HFF-Myc (cell line): ENCODE measurements at regions not wholly inside any gene's neighbourhood (a gene's known extent, or its start where the extent isn't known, plus 50 kb on each side); places are given as distances from the start of the nearest gene placed in this dataset.

Source experiments
- DNase-seq: peaks from one replicate; pipeline ENCODE4 v3.0.0-alpha.2; 2011; ENCODE audit warnings: low read depth; ENCODE audit errors: extremely low read depth
- H3K4me3 ChIP-seq: replicated peaks from 2 replicates; pipeline ENCODE4 v1.5.1; 2011; ENCODE audit warnings: low read depth, mild to moderate bottlenecking, control low read depth, low read length
- CTCF ChIP-seq: IDR thresholded peaks from 2 replicates; pipeline ENCODE4 v1.5.1; 2012; ENCODE audit warnings: mild to moderate bottlenecking, low read depth, low read length, control low read depth; ENCODE audit errors: missing control alignments

GRCh38 chr5:171509467-171509866 is 90.0 kb downstream of the FGF18 start:
- no peak overlapping the region for H3K4me3 ChIP-seq
- DNase-seq, result no peak
- TF ChIP-seq CTCF, result no peak

GRCh38 chr5:171512397-171512796 is 93.0 kb downstream of the FGF18 start:
- no peak overlapping the region for H3K4me3 ChIP-seq
- TF ChIP-seq CTCF, result no peak
- no peak for DNase-seq

- no peak for TF ChIP-seq CTCF
- DNase-seq, result no peak
- no peak overlapping the region for H3K4me3 ChIP-seq
Measured at GRCh38 chr5:171513591-171513990, 94.1 kb downstream of the FGF18 start.

GRCh38 chr5:171518916-171519315 is 99.5 kb downstream of the FGF18 start:
- no peak overlapping the region for H3K4me3 ChIP-seq
- no peak for TF ChIP-seq CTCF
- no peak for DNase-seq

- H3K4me3 ChIP-seq, result no peak overlapping the region
- no peak for TF ChIP-seq CTCF
- DNase-seq, result no peak
Measured at GRCh38 chr5:171520300-171521174, 101.1 kb downstream of the FGF18 start.

GRCh38 chr5:171521219-171521633 is 101.8 kb downstream of the FGF18 start:
- peak; percentile 71 for DNase-seq
- TF ChIP-seq CTCF, result peak; percentile 7
- no peak overlapping the region for H3K4me3 ChIP-seq
